ENCODE measurements at regions not wholly inside any gene's neighbourhood (a gene's known extent, or its start where the extent isn't known, plus 50 kb on each side); places are given as distances from the start of the nearest gene placed in this dataset.

GRCh38 chr6:137766596-137767370 is 100.3 kb upstream of the TNFAIP3 start:
- TF ChIP-seq TAF1 (IDR thresholded peaks at IDR 0.05; ENCODE audit: borderline replicate concordance, low read depth, low read length) (no peak), RCOR1 (conservative IDR thresholded peaks at IDR 0.05; ENCODE audit: low read depth, low read length) (no peak), CTCF (IDR thresholded peaks at IDR 0.05 in 2 of 3, conservative IDR thresholded peaks at IDR 0.05 in 1 of 3; ENCODE audit: control insufficient read depth in 2 of 3, extremely low read depth in 1 of 3, insufficient read depth in 1 of 3, low read depth in 3 of 3, low read length in 3 of 3) (no peak)
- TF ChIP-seq, protein P1, sequence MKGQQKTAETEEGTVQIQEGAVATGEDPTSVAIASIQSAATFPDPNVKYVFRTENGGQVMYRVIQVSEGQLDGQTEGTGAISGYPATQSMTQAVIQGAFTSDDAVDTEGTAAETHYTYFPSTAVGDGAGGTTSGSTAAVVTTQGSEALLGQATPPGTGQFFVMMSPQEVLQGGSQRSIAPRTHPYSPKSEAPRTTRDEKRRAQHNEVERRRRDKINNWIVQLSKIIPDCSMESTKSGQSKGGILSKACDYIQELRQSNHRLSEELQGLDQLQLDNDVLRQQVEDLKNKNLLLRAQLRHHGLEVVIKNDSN (IDR thresholded peaks at IDR 0.05; ENCODE audit: borderline replicate concordance, extremely low read length, insufficient read depth, low read depth, low read length): no peak
